WTC11 (cell line): ENCODE measurements at regions not wholly inside any gene's neighbourhood (a gene's known extent, or its start where the extent isn't known, plus 50 kb on each side); places are given as distances from the start of the nearest gene placed in this dataset.

Experiments used
- ATAC-seq: fragments of 200-7000 bp; cut with Tn5 transposase; 2 replicates; pipeline ENCODE4 v1.10.0; 2021; ENCODE audit warnings: mild to moderate bottlenecking, moderate library complexity
- CTCF ChIA-PET: fragments of 300-600 bp; sonication (Branson Sonifier 250); formaldehyde crosslinking; loops from one replicate; lab custom pipeline; 2021; ENCODE audit warnings: antibody characterized with exemption; lab: Charles Lee
- POLR2A ChIA-PET: fragments of 350-600 bp; sonication (Branson Sonifier 250); formaldehyde crosslinking; loops from one replicate; lab custom pipeline; 2021; ENCODE audit warnings: antibody characterized with exemption; lab: Charles Lee
- DNase-seq: peaks from one replicate; pipeline ENCODE4 v3.0.0; 2021; ENCODE audit warnings: low spot score
- H3K27ac Mint-ChIP-seq: 2 replicates; pipeline ENCODE4 v1.8.0; 2021; ENCODE audit warnings: mixed read lengths
- H3K27me3 Mint-ChIP-seq: 2 replicates; pipeline ENCODE4 v1.8.0; 2021; ENCODE audit warnings: low read depth, mild to moderate bottlenecking, moderate library complexity, mixed read lengths
- H3K36me3 Mint-ChIP-seq: 2 replicates; pipeline ENCODE4 v1.8.0; 2021; ENCODE audit warnings: mixed read lengths
- H3K4me1 Mint-ChIP-seq: 2 replicates; pipeline ENCODE4 v1.8.0; 2022; ENCODE audit warnings: mixed read lengths
- H3K4me3 Mint-ChIP-seq: 2 replicates; pipeline ENCODE4 v1.8.0; 2021; ENCODE audit warnings: mild to moderate bottlenecking, moderate library complexity, mixed read lengths
- H3K9me3 Mint-ChIP-seq: 2 replicates; pipeline ENCODE4 v1.8.0; 2021; ENCODE audit warnings: mixed read lengths
- CBFB ChIP-seq: sonication (generic); formaldehyde crosslinking; IDR thresholded peaks from 2 replicates; pipeline ENCODE4 v1.8.1; 2022; ENCODE audit warnings: mild to moderate bottlenecking, low read depth, missing genetic modification reagents
- CDX4 ChIP-seq: fragments of 250-450 bp; sonication (Bioruptor Pico); IDR thresholded peaks from 2 replicates; pipeline ENCODE4 v1.9.0; 2021; ENCODE audit warnings: moderate library complexity, mild to moderate bottlenecking, inconsistent platforms, borderline replicate concordance
- CREM ChIP-seq: sonication (generic); formaldehyde crosslinking; IDR thresholded peaks from 2 replicates; pipeline ENCODE4 v1.8.1; 2022; ENCODE audit warnings: mild to moderate bottlenecking, missing genetic modification reagents, moderate library complexity
- E2F4 ChIP-seq: sonication (generic); formaldehyde crosslinking; IDR thresholded peaks from 2 replicates; pipeline ENCODE4 v1.8.1; 2022; ENCODE audit warnings: low read depth, mild to moderate bottlenecking, moderate library complexity, missing genetic modification reagents, borderline replicate concordance
- ELF4 ChIP-seq: sonication (generic); formaldehyde crosslinking; IDR thresholded peaks from 2 replicates; pipeline ENCODE4 v1.8.1; 2022; ENCODE audit warnings: low read depth, mild to moderate bottlenecking, moderate library complexity, missing genetic modification reagents
- EMX1 ChIP-seq: fragments of 250-450 bp; sonication (Bioruptor Pico); IDR thresholded peaks from 2 replicates; pipeline ENCODE4 v1.8.0; 2021; ENCODE audit warnings: mild to moderate bottlenecking
- FOXK1 ChIP-seq: sonication (generic); formaldehyde crosslinking; IDR thresholded peaks from 2 replicates; pipeline ENCODE4 v1.8.0; 2022; ENCODE audit warnings: mild to moderate bottlenecking, moderate library complexity, missing genetic modification reagents
- FOXP4 ChIP-seq: sonication (generic); formaldehyde crosslinking; IDR thresholded peaks from 2 replicates; pipeline ENCODE4 v1.8.0; 2022; ENCODE audit warnings: mild to moderate bottlenecking, missing genetic modification reagents
- GRHL2 ChIP-seq: fragments of 250-450 bp; sonication (Bioruptor Pico); IDR thresholded peaks from 2 replicates; pipeline ENCODE4 v1.8.0; 2022; ENCODE audit warnings: mild to moderate bottlenecking, moderate library complexity; ENCODE audit not compliant: insufficient replicate concordance, severe bottlenecking
- JAZF1 ChIP-seq: fragments of 250-450 bp; sonication (Bioruptor Pico); IDR thresholded peaks from 2 replicates; pipeline ENCODE4 v1.9.0; 2021; ENCODE audit warnings: moderate library complexity, mild to moderate bottlenecking, inconsistent platforms
- KAT7 ChIP-seq: sonication (generic); formaldehyde crosslinking; IDR thresholded peaks from 2 replicates; pipeline ENCODE4 v1.8.1; 2023; ENCODE audit warnings: missing genetic modification reagents, mild to moderate bottlenecking, borderline replicate concordance
- NFATC4 ChIP-seq: fragments of 250-450 bp; sonication (Bioruptor Pico); IDR thresholded peaks from 2 replicates; pipeline ENCODE4 v1.9.0; 2021; ENCODE audit warnings: mild to moderate bottlenecking
- NR1H2 ChIP-seq: sonication (generic); formaldehyde crosslinking; IDR thresholded peaks from 2 replicates; pipeline ENCODE4 v1.9.0; 2021; ENCODE audit warnings: mild to moderate bottlenecking, moderate library complexity, missing genetic modification reagents
- OVOL2 ChIP-seq: fragments of 250-450 bp; sonication (Bioruptor Pico); IDR thresholded peaks from 2 replicates; pipeline ENCODE4 v1.9.0; 2021; ENCODE audit warnings: mild to moderate bottlenecking, borderline replicate concordance
- PREB ChIP-seq: sonication (generic); formaldehyde crosslinking; IDR thresholded peaks from 2 replicates; pipeline ENCODE4 v1.8.1; 2022; ENCODE audit warnings: mild to moderate bottlenecking, missing genetic modification reagents, moderate library complexity, borderline replicate concordance
- SOX15 ChIP-seq: fragments of 250-450 bp; sonication (Bioruptor Pico); IDR thresholded peaks from 2 replicates; pipeline ENCODE4 v1.9.0; 2021; ENCODE audit warnings: mild to moderate bottlenecking
- STAT6 ChIP-seq: sonication (generic); formaldehyde crosslinking; conservative IDR thresholded peaks from 2 replicates; pipeline ENCODE4 v1.8.1; 2023; ENCODE audit warnings: mild to moderate bottlenecking, low read depth, missing genetic modification reagents, moderate library complexity
- TCF7 ChIP-seq: sonication (generic); formaldehyde crosslinking; IDR thresholded peaks from 2 replicates; pipeline ENCODE4 v1.8.0; 2022; ENCODE audit warnings: mild to moderate bottlenecking, low read depth, missing genetic modification reagents, moderate library complexity
- TEAD4 ChIP-seq: sonication (generic); formaldehyde crosslinking; IDR thresholded peaks from 2 replicates; pipeline ENCODE4 v1.8.0; 2022; ENCODE audit warnings: mild to moderate bottlenecking, missing genetic modification reagents
- USF2 ChIP-seq: sonication (generic); formaldehyde crosslinking; IDR thresholded peaks from 2 replicates; pipeline ENCODE4 v1.8.1; 2023; ENCODE audit warnings: mild to moderate bottlenecking, missing genetic modification reagents, moderate library complexity
- ZNF317 ChIP-seq: sonication (generic); formaldehyde crosslinking; IDR thresholded peaks from 2 replicates; pipeline ENCODE4 v1.8.1; 2023; ENCODE audit warnings: low read depth, mild to moderate bottlenecking, moderate library complexity, missing genetic modification reagents, borderline replicate concordance
- ZNF423 ChIP-seq: fragments of 250-450 bp; sonication (Bioruptor Pico); IDR thresholded peaks from 2 replicates; pipeline ENCODE4 v2.1.2; 2022; ENCODE audit warnings: mild to moderate bottlenecking, moderate library complexity
- ZNF512 ChIP-seq: sonication (generic); formaldehyde crosslinking; IDR thresholded peaks from 2 replicates; pipeline ENCODE4 v1.8.1; 2022; ENCODE audit warnings: missing genetic modification reagents, borderline replicate concordance
- ZNF671 ChIP-seq: fragments of 250-450 bp; sonication (Bioruptor Pico); IDR thresholded peaks from 2 replicates; pipeline ENCODE4 v1.8.0; 2021; ENCODE audit warnings: mild to moderate bottlenecking

GRCh38 chr7:110076194-110076593 lies 1014.7 kb upstream of the LRRN3 start:
- Mint-ChIP-seq H3K4me3 (no peak overlapping the region), H3K27ac (no peak overlapping the region), H3K27me3 (no peaks in the 10 kb centered on the region; the same call in 1 of the 2 replicates), H3K9me3 (peaks cover 13% of the 10 kb centered on the region), H3K36me3 (no peaks in the 10 kb centered on the region), H3K4me1 (no peaks in the 10 kb centered on the region)
- ChIA-PET POLR2A (no interaction called here), CTCF (no interaction called here)
- ATAC-seq, result no peak
- DNase-seq, result no peak
- TF ChIP-seq PREB, result no peak
- no peak for TF ChIP-seq ZNF671 (CRISPR knock-in tag)
- no peak for TF ChIP-seq SOX15 (CRISPR knock-in tag)
- no peak for TF ChIP-seq CBFB
- no peak for TF ChIP-seq E2F4 (CRISPR knock-in tag)
- TF ChIP-seq JAZF1, result no peak
- no peak for TF ChIP-seq CREM (CRISPR knock-in tag)

- ChIA-PET CTCF (no interaction called here), POLR2A (no interaction called here)
- ATAC-seq (no peak), DNase-seq (no peak)
- Mint-ChIP-seq H3K4me3 (no peak overlapping the region), H3K4me1 (peaks cover 2% of the 10 kb centered on the region; the same call in 1 of the 2 replicates), H3K36me3 (peaks cover 7% of the 10 kb centered on the region), H3K27me3 (no peaks in the 10 kb centered on the region), H3K9me3 (peaks cover 26% of the 10 kb centered on the region), H3K27ac (no peak overlapping the region)
- TF ChIP-seq ELF4 (CRISPR knock-in tag) (no peak), PREB (no peak), USF2 (CRISPR knock-in tag) (no peak), ZNF317 (CRISPR knock-in tag) (no peak), ZNF512 (CRISPR knock-in tag) (no peak), NFATC4 (CRISPR knock-in tag) (no peak), NR1H2 (CRISPR knock-in tag) (no peak), TEAD4 (no peak), STAT6 (CRISPR knock-in tag) (no peak), EMX1 (CRISPR knock-in tag) (no peak), FOXK1 (no peak), CDX4 (CRISPR knock-in tag) (no peak), KAT7 (CRISPR knock-in tag) (no peak), GRHL2 (CRISPR knock-in tag) (no peak), JAZF1 (no peak), TCF7 (no peak), OVOL2 (CRISPR knock-in tag) (no peak), ZNF423 (CRISPR knock-in tag) (no peak), FOXP4 (no peak)
Observed at GRCh38 chr7:110084181-110084807, 1006.6 kb upstream of the LRRN3 start.
